IMR-90 (cell line): ENCODE measurements at regions not wholly inside any gene's neighbourhood (a gene's known extent, or its start where the extent isn't known, plus 50 kb on each side); places are given as distances from the start of the nearest gene placed in this dataset.

Experiments used
- ATAC-seq: fragments of 200-7000 bp; cut with Tn5 transposase; 2 replicates; pipeline ENCODE4 v1.9.1; 2020; ENCODE audit warnings: low read depth, mild to moderate bottlenecking, moderate library complexity
- BruUV-seq: library from RNA; stranded (reverse); fragments of 400-500 nt; replicated peaks from 2 replicates; lab custom pipeline; 2021; lab: Mats Ljungman, UMichigan
- CTCF ChIA-PET: fragments of 300-600 bp; formaldehyde crosslinking; extraction: SDS; loops from one replicate; lab custom pipeline; 2021; ENCODE audit warnings: antibody characterized with exemption; lab: Yijun Ruan, JAX
- POLR2A ChIA-PET: fragments of 300-600 bp; sonication (Branson Sonifier 250); formaldehyde crosslinking; loops from one replicate; lab custom pipeline; 2022; ENCODE audit warnings: antibody characterized with exemption; ENCODE audit not compliant: unreplicated experiment; lab: Charles Lee
- DNase-seq: peaks from one replicate; pipeline ENCODE4 v3.0.0; 2013
- H2AFZ ChIP-seq: replicated peaks from 2 replicates; pipeline ENCODE3; 2013; ENCODE audit warnings: low read length, mild to moderate bottlenecking; ENCODE audit not compliant: poor library complexity
- H2AK5ac ChIP-seq: 2 replicates; pipeline ENCODE4 v1.6.1; 2013; ENCODE audit warnings: low read depth, low read length, inconsistent platforms
- H2AK9ac ChIP-seq: replicated peaks from 2 replicates; pipeline ENCODE3; 2013; ENCODE audit warnings: mild to moderate bottlenecking, low read depth, low read length, moderate library complexity; ENCODE audit not compliant: poor library complexity
- H2BK120ac ChIP-seq: 2 replicates; pipeline ENCODE4 v1.6.1; 2013; ENCODE audit warnings: low read depth, low read length, inconsistent platforms
- H2BK15ac ChIP-seq: 3 replicates; pipeline ENCODE4 v1.6.1; 2013; ENCODE audit warnings: low read depth, low read length, inconsistent platforms
- H2BK20ac ChIP-seq: 2 replicates; pipeline ENCODE4 v1.6.1; 2013; ENCODE audit warnings: low read depth, mild to moderate bottlenecking, inconsistent platforms, low read length, moderate library complexity
- H2BK5ac ChIP-seq: 2 replicates; pipeline ENCODE4 v1.6.1; 2013; ENCODE audit warnings: mild to moderate bottlenecking, low read depth, low read length, inconsistent platforms; ENCODE audit not compliant: poor library complexity, severe bottlenecking
- H3K14ac ChIP-seq: replicated peaks from 2 replicates; pipeline ENCODE4 v1.6.1; 2013; ENCODE audit warnings: low read depth, low read length, inconsistent platforms
- H3K18ac ChIP-seq: 2 replicates; pipeline ENCODE4 v1.6.1; 2013; ENCODE audit warnings: low read depth, low read length, control low read depth
- H3K23ac ChIP-seq: 2 replicates; pipeline ENCODE4 v1.6.1; 2013; ENCODE audit warnings: low read depth, low read length, inconsistent platforms
- H3K27ac ChIP-seq: 2 replicates; pipeline ENCODE4 v1.5.1; 2013; ENCODE audit warnings: mild to moderate bottlenecking, control low read depth, low read length; ENCODE audit not compliant: insufficient read depth
- H3K27me3 ChIP-seq: 2 replicates; pipeline ENCODE4 v1.6.1; 2013; ENCODE audit warnings: low read length; ENCODE audit not compliant: control insufficient read depth, insufficient read depth
- H3K36me3 ChIP-seq: 2 replicates; pipeline ENCODE4 v1.6.1; 2013; ENCODE audit warnings: low read length, mixed read lengths; ENCODE audit not compliant: control insufficient read depth, insufficient read depth
- H3K4ac ChIP-seq: 2 replicates; pipeline ENCODE4 v1.6.1; 2013; ENCODE audit warnings: low read depth, low read length, inconsistent platforms
- H3K4me1 ChIP-seq: 2 replicates; pipeline ENCODE4 v1.6.1; 2013; ENCODE audit warnings: low read length, mixed read lengths; ENCODE audit not compliant: control insufficient read depth, insufficient read depth
- H3K4me2 ChIP-seq: 2 replicates; pipeline ENCODE4 v1.6.1; 2013; ENCODE audit warnings: low read depth, mild to moderate bottlenecking, control low read depth, low read length, moderate library complexity
- H3K4me3 ChIP-seq: 2 replicates; pipeline ENCODE4 v1.5.1; 2013; ENCODE audit warnings: low read depth, mild to moderate bottlenecking, control low read depth, low read length, moderate library complexity; ENCODE audit not compliant: insufficient read depth
- H3K56ac ChIP-seq: 2 replicates; pipeline ENCODE4 v1.6.1; 2013; ENCODE audit warnings: low read length, inconsistent platforms; ENCODE audit not compliant: insufficient read depth; ENCODE audit errors: extremely low read depth
- H3K79me1 ChIP-seq, 2 experiments: 2 replicates each; pipeline ENCODE4 v1.6.1; 2013; ENCODE audit warnings: low read length in 2 of 2, inconsistent platforms in 1 of 2, low read depth in 1 of 2
- H3K9ac ChIP-seq: 2 replicates; pipeline ENCODE4 v1.6.1; 2013; ENCODE audit warnings: low read depth, low read length, control low read depth
- H3K9me1 ChIP-seq: 2 replicates; pipeline ENCODE4 v1.6.1; 2013; ENCODE audit warnings: low read length, inconsistent platforms; ENCODE audit not compliant: insufficient read depth
- H3K9me3 ChIP-seq: 2 replicates; pipeline ENCODE4 v1.6.1; 2013; ENCODE audit warnings: low read length; ENCODE audit not compliant: control insufficient read depth, insufficient read depth
- H4K20me1 ChIP-seq: 2 replicates; pipeline ENCODE4 v1.6.1; 2013; ENCODE audit warnings: low read length, inconsistent platforms; ENCODE audit not compliant: insufficient read depth
- H4K5ac ChIP-seq: 2 replicates; pipeline ENCODE4 v1.6.1; 2013; ENCODE audit warnings: mild to moderate bottlenecking, low read depth, low read length, control low read depth
- H4K8ac ChIP-seq, 2 experiments: 2 replicates each; pipeline ENCODE4 v1.6.1; 2013; ENCODE audit warnings: low read depth in 2 of 2, low read length in 2 of 2, control low read depth in 1 of 2, inconsistent platforms in 1 of 2
- H4K91ac ChIP-seq: 2 replicates; pipeline ENCODE4 v1.6.1; 2013; ENCODE audit warnings: low read depth, low read length, inconsistent platforms; ENCODE audit not compliant: insufficient read depth
- BHLHE40 ChIP-seq: fragments of 150-350 bp; IDR thresholded peaks from 2 replicates; pipeline ENCODE4 v1.6.1; 2016; ENCODE audit warnings: mild to moderate bottlenecking, low read depth, low read length
- CEBPB ChIP-seq: IDR thresholded peaks from 2 replicates; pipeline ENCODE4 v1.6.1; 2012; ENCODE audit warnings: low read depth, low read length, improper control_type of control experiment
- CHD1 ChIP-seq: IDR thresholded peaks from 2 replicates; pipeline ENCODE4 v1.6.1; 2012; ENCODE audit warnings: low read depth, low read length, improper control_type of control experiment
- CTCF ChIP-seq: conservative IDR thresholded peaks from 2 replicates; pipeline ENCODE4 v1.5.1; 2012; ENCODE audit warnings: mild to moderate bottlenecking, low read depth, low read length, improper control_type of control experiment
- ELK1 ChIP-seq: fragments of 150-350 bp; IDR thresholded peaks from 2 replicates; pipeline ENCODE4 v1.6.1; 2016; ENCODE audit warnings: low read depth, mild to moderate bottlenecking, low read length, moderate library complexity, borderline replicate concordance
- FOS ChIP-seq: fragments of 150-350 bp; IDR thresholded peaks from 2 replicates; pipeline ENCODE4 v1.6.1; 2016; ENCODE audit warnings: low read depth, low read length
- MAFK ChIP-seq: IDR thresholded peaks from 2 replicates; pipeline ENCODE4 v1.6.1; 2012; ENCODE audit warnings: low read depth, low read length, improper control_type of control experiment
- MAZ ChIP-seq: IDR thresholded peaks from 2 replicates; pipeline ENCODE4 v1.6.1; 2012; ENCODE audit warnings: low read depth, mild to moderate bottlenecking, low read length, improper control_type of control experiment, moderate library complexity, borderline replicate concordance
- MXI1 ChIP-seq: IDR thresholded peaks from 2 replicates; pipeline ENCODE4 v1.6.1; 2012; ENCODE audit warnings: low read depth, mild to moderate bottlenecking, low read length, moderate library complexity, borderline replicate concordance
- NFE2L2 ChIP-seq: fragments of 150-350 bp; IDR thresholded peaks from 2 replicates; pipeline ENCODE4 v1.6.1; 2016; ENCODE audit warnings: low read depth, mild to moderate bottlenecking, low read length
- POLR2A ChIP-seq: IDR thresholded peaks from 2 replicates; pipeline ENCODE4 v1.6.1; 2012; ENCODE audit warnings: mild to moderate bottlenecking, low read depth, low read length
- RAD21 ChIP-seq: IDR thresholded peaks from 2 replicates; pipeline ENCODE4 v1.6.1; 2012; ENCODE audit warnings: low read length, improper control_type of control experiment
- RCOR1 ChIP-seq: IDR thresholded peaks from 2 replicates; pipeline ENCODE4 v1.6.1; 2012; ENCODE audit warnings: mild to moderate bottlenecking, low read length, improper control_type of control experiment; ENCODE audit not compliant: insufficient replicate concordance
- RFX5 ChIP-seq: IDR thresholded peaks from 2 replicates; pipeline ENCODE4 v1.8.0; 2012; ENCODE audit warnings: low read depth, mild to moderate bottlenecking, low read length, moderate library complexity
- SMC3 ChIP-seq: fragments of 150-350 bp; IDR thresholded peaks from 2 replicates; pipeline ENCODE4 v1.6.1; 2016; ENCODE audit warnings: low read depth, mild to moderate bottlenecking, antibody characterized with exemption, low read length, moderate library complexity
- USF2 ChIP-seq: fragments of 150-350 bp; IDR thresholded peaks from 2 replicates; pipeline ENCODE4 v1.6.1; 2017; ENCODE audit warnings: mild to moderate bottlenecking, antibody characterized with exemption, low read length, low read depth
- WGBS, 2 experiments: methylation state at CpG; one replicate each; pipeline versions ENCODE4 v1.1.5 to v1.1.7; 2013; ENCODE audit warnings: missing lambda C conversion rate in 2 of 2; ENCODE audit not compliant: insufficient read length in 1 of 2; ENCODE audit errors: extremely low coverage in 2 of 2; 5-methylcytosine and 5-hydroxymethylcytosine counted together
- dilution Hi-C: fragments of 300-500 bp; cut with HindIII; formaldehyde crosslinking; loops from one replicate; pipeline ENCODE4 v1.14.3; 2018; ENCODE audit warnings: low sequenced_read_pairs; ENCODE audit not compliant: unreplicated experiment
- in situ Hi-C: fragments of 300-500 bp; cut with MboI; formaldehyde crosslinking; loops from 3 replicates; pipeline ENCODE4 v1.14.3; 2019; ENCODE audit warnings: low sequenced_read_pairs, inconsistent platforms, mixed read lengths
- intact Hi-C: fragments of 100-400 bp; cut with micrococcal nuclease; formaldehyde crosslinking; loops from 2 replicates; pipeline ENCODE4 v1.10.0; 2022

GRCh38 chr2:198220763-198221610 lies 416.6 kb downstream of the PLCL1 start:
- no peak overlapping the region for H3K14ac ChIP-seq
- H3K27ac ChIP-seq, result no peak overlapping the region
- POLR2A ChIA-PET, result no interaction called here
- dilution Hi-C loops, result no loop called here
- H3K9ac ChIP-seq, result no peak overlapping the region
- H3K9me3 ChIP-seq, result no peaks in the 10 kb centered on the region
- intact Hi-C loops, result no loop called here
- H3K4me2 ChIP-seq, result no peak overlapping the region
- no peaks in the 10 kb centered on the region for H3K27me3 ChIP-seq
- no peak for TF ChIP-seq CEBPB
- TF ChIP-seq POLR2A, result no peak
- no peak for TF ChIP-seq BHLHE40
- TF ChIP-seq MAFK, result no peak
- no peak for TF ChIP-seq RFX5
- TF ChIP-seq MXI1, result no peak
- TF ChIP-seq MAZ, result no peak
- TF ChIP-seq RAD21, result no peak
- no peak for TF ChIP-seq ELK1
- TF ChIP-seq CHD1, result no peak
- TF ChIP-seq USF2, result no peak
- no peak for TF ChIP-seq CTCF
- no peak for TF ChIP-seq NFE2L2
- TF ChIP-seq SMC3, result no peak
- no peak for TF ChIP-seq FOS
- no peak for TF ChIP-seq RCOR1
- no CpG with 5 or more reads among the region's 4 CpGs for WGBS, 2 experiments
- no peak overlapping the region for H3K56ac ChIP-seq
- H3K4ac ChIP-seq, result no peak overlapping the region
- no peaks in the 10 kb centered on the region for H3K4me1 ChIP-seq
- DNase-seq (no peak), ATAC-seq (no peak)
- H4K5ac ChIP-seq, result no peak overlapping the region
- H3K23ac ChIP-seq, result no peak overlapping the region
- no peak overlapping the region for H2BK5ac ChIP-seq
- H3K18ac ChIP-seq, result no peak overlapping the region
- H3K36me3 ChIP-seq, result no peaks in the 10 kb centered on the region
- no peak overlapping the region for H2AK9ac ChIP-seq
- no peak overlapping the region for H4K91ac ChIP-seq
- H2AFZ ChIP-seq, result no peak overlapping the region
- no peak overlapping the region for H2AK5ac ChIP-seq
- no peaks in the 10 kb centered on the region for H3K9me1 ChIP-seq
- in situ Hi-C loops, result no loop called here
- no peak overlapping the region for H2BK120ac ChIP-seq
- H2BK20ac ChIP-seq, result no peak overlapping the region
- H4K8ac ChIP-seq, result no peak overlapping the region
- BruUV-seq, result no TSS peak
- no peaks in the 10 kb centered on the region for H4K20me1 ChIP-seq
- CTCF ChIA-PET, result interaction anchor here (1.2 kb wide), 1 partner anchor 11 kb away, joined by 3 read pairs; no protein-coding TSS in a partner anchor
- no peak overlapping the region for H2BK15ac ChIP-seq
- no peaks in the 10 kb centered on the region for H3K79me1 ChIP-seq
- H3K4me3 ChIP-seq, result no peak overlapping the region
